Uterus (tissue), 2 donors: ENCODE measurements at regions not wholly inside any gene's neighbourhood (a gene's known extent, or its start where the extent isn't known, plus 50 kb on each side); places are given as distances from the start of the nearest gene placed in this dataset.
"Not testable (repeated sequence)": the region's sequence is repeated elsewhere in the genome, so short reads cannot be mapped to it uniquely, and the experiment has no call there.

Source experiments
- CTCF ChIP-seq, 4 experiments: fragments of 200-600 bp in 2 of 4; fragments of 450-650 bp in 2 of 4; sonication (generic) in 2 of 4; IDR thresholded peaks; one replicate each; pipeline ENCODE4 v1.5.1; 2016 to 2019; ENCODE audit warnings: antibody characterized with exemption in 4 of 4, mild to moderate bottlenecking in 2 of 4, moderate library complexity in 1 of 4
- POLR2A ChIP-seq, 2 donors: fragments of 450-650 bp; IDR thresholded peaks; one replicate each; pipeline ENCODE4 v1.6.1; 2016; ENCODE audit warnings: antibody characterized with exemption in 2 of 2, mild to moderate bottlenecking in 1 of 2, moderate library complexity in 1 of 2

GRCh38 chr2:87395784-87396183 is 352.1 kb upstream of the PLGLB2 start:
- not testable (repeated sequence) for TF ChIP-seq CTCF, POLR2A (IDR thresholded peaks at IDR 0.05)
